ENCODE measurements at regions not wholly inside any gene's neighbourhood (a gene's known extent, or its start where the extent isn't known, plus 50 kb on each side); places are given as distances from the start of the nearest gene placed in this dataset.

GRCh38 chr1:62978741-62979140 lies 194.8 kb downstream of the ATG4C start:
- no peak overlapping the region for H3K27ac Mint-ChIP-seq
- no peak for TF ChIP-seq CTCF (conservative IDR thresholded peaks at IDR 0.05)
- H3K27me3 Mint-ChIP-seq = peaks cover 11% of the 10 kb centered on the region
- no peaks in the 10 kb centered on the region for H3K36me3 Mint-ChIP-seq
- H3K4me1 Mint-ChIP-seq (ENCODE audit: unreplicated experiment) = peaks cover 5% of the 10 kb centered on the region
- DNase-seq (ENCODE audit: extremely low spot score, unreplicated experiment) = no peak
- H3K9me3 Mint-ChIP-seq = no peaks in the 10 kb centered on the region
- H3K4me3 Mint-ChIP-seq = no peak overlapping the region

GRCh38 chr1:62981434-62981833 lies 197.5 kb downstream of the ATG4C start:
- no peak for TF ChIP-seq CTCF (conservative IDR thresholded peaks at IDR 0.05)
- Mint-ChIP-seq H3K4me3 (no peak overlapping the region), H3K9me3 (no peaks in the 10 kb centered on the region), H3K27ac (no peak overlapping the region), H3K36me3 (no peaks in the 10 kb centered on the region), H3K27me3 (peaks cover 17% of the 10 kb centered on the region), H3K4me1 (ENCODE audit: unreplicated experiment) (peaks cover 5% of the 10 kb centered on the region)
- no peak for DNase-seq (ENCODE audit: extremely low spot score, unreplicated experiment)

DNA sequence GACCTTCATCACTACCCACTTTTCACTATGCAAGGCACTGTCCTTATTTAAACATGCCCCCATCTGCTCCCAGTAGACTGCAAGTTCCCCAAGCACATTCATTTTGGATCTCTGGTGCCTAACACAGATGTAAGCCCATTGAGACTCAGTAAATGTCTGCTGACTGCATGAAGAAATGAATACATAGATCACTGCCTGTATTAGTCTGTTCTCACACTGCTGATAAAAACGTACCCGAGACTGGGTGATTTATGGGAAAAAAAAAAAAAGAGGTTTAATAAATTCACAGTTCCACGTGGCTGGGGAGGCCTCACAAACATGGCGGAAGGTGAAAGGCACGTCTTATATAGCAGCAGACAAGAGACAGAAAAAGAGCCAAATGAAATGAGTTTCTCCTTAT lies 204.9 kb downstream of the ATG4C start:
- DNase-seq (ENCODE audit: extremely low spot score, unreplicated experiment) = no peak
- H3K9me3 Mint-ChIP-seq = no peaks in the 10 kb centered on the region
- no peak overlapping the region for H3K4me3 Mint-ChIP-seq
- H3K4me1 Mint-ChIP-seq (ENCODE audit: unreplicated experiment) = no peaks in the 10 kb centered on the region
- TF ChIP-seq CTCF (conservative IDR thresholded peaks at IDR 0.05) = no peak
- no peaks in the 10 kb centered on the region for H3K36me3 Mint-ChIP-seq
- H3K27me3 Mint-ChIP-seq = peaks cover 70% of the 10 kb centered on the region
- H3K27ac Mint-ChIP-seq = no peak overlapping the region

DNA sequence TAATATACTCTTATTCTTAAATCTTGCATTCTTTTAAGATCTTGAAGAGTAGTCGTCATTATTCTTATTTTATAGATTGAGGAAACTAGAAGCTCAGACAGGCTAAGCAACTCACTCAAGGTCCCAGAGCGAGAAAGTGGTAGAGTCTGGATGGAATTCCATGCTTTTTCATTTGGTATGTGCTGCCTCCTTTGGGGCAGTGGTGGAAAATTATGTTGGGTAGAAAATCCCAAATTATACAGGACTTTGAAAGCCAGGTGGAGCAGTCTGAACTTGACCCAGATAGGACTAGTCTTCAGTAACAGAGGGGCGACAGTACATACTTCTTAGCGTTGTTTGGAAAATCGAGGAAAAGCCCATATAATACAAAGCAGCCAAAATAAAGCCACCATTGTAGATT lies 205.6 kb downstream of the ATG4C start:
- peaks cover 68% of the 10 kb centered on the region for H3K27me3 Mint-ChIP-seq

GRCh38 chr1:62991152-62991551 lies 207.2 kb downstream of the ATG4C start:
- no peak overlapping the region for H3K4me3 Mint-ChIP-seq
- no peak for TF ChIP-seq CTCF (conservative IDR thresholded peaks at IDR 0.05)
- DNase-seq (ENCODE audit: extremely low spot score, unreplicated experiment) = no peak
- no peaks in the 10 kb centered on the region for H3K36me3 Mint-ChIP-seq
- peaks cover 75% of the 10 kb centered on the region for H3K27me3 Mint-ChIP-seq
- no peaks in the 10 kb centered on the region for H3K4me1 Mint-ChIP-seq (ENCODE audit: unreplicated experiment)
- no peak overlapping the region for H3K27ac Mint-ChIP-seq
- H3K9me3 Mint-ChIP-seq = no peaks in the 10 kb centered on the region

More for the DNA sequence above, 205.6 kb downstream of the ATG4C start:
- DNase-seq (ENCODE audit: extremely low spot score, unreplicated experiment) = no peak
- no peak overlapping the region for H3K27ac Mint-ChIP-seq
- H3K4me1 Mint-ChIP-seq (ENCODE audit: unreplicated experiment) = no peaks in the 10 kb centered on the region
- H3K4me3 Mint-ChIP-seq = no peak overlapping the region
- no peaks in the 10 kb centered on the region for H3K36me3 Mint-ChIP-seq
- peak; percentile 39 for TF ChIP-seq CTCF (conservative IDR thresholded peaks at IDR 0.05)
- H3K9me3 Mint-ChIP-seq = no peaks in the 10 kb centered on the region

DNA sequence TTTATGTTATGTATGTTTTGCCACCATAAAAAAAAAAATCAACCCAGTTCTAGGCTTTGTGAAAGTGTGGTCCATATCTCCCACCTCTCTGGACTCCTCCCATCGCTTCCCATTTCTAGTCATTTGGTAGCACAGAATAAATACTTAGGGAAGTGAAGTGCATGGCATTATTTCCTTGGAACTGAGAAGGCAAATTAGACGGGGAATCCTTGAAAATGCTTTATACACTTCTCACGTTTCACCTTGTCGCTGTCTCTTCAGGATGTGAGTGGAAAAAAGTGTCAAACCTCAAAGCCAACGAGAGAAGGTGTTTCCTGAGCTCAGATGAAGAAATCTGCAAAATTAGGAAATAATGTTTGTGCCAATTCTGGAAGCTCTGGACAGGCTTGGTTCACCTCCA lies 209.9 kb downstream of the ATG4C start:
- Mint-ChIP-seq H3K4me1 (ENCODE audit: unreplicated experiment) (peaks cover 5% of the 10 kb centered on the region), H3K9me3 (no peaks in the 10 kb centered on the region), H3K36me3 (no peaks in the 10 kb centered on the region), H3K27me3 (peaks cover 80% of the 10 kb centered on the region), H3K4me3 (no peak overlapping the region), H3K27ac (no peak overlapping the region)
- DNase-seq (ENCODE audit: extremely low spot score, unreplicated experiment) = no peak
- TF ChIP-seq CTCF (conservative IDR thresholded peaks at IDR 0.05) = no peak

Measured in type B pancreatic cell (in vitro differentiated cells).